CD14-positive monocyte (primary cell): ENCODE measurements at regions not wholly inside any gene's neighbourhood (a gene's known extent, or its start where the extent isn't known, plus 50 kb on each side); places are given as distances from the start of the nearest gene placed in this dataset.

Source experiments
- DNase-seq, 3 donors: peaks; one replicate each; pipeline ENCODE4 v3.0.0-alpha.2; 2011 to 2022
- H2AFZ ChIP-seq: 2 replicates; pipeline ENCODE4 v1.6.0; 2012; ENCODE audit warnings: mild to moderate bottlenecking, low read depth, low read length, inconsistent platforms; ENCODE audit not compliant: insufficient read depth, poor library complexity, severe bottlenecking
- H3K27ac ChIP-seq, 2 donors: 1 replicate in 1 of 2; 2 replicates in 1 of 2; pipeline ENCODE4 v1.5.1; 2012 to 2013; ENCODE audit warnings: low read length in 2 of 2, control low read depth in 1 of 2, inconsistent platforms in 1 of 2, low read depth in 1 of 2, mild to moderate bottlenecking in 1 of 2
- H3K27me3 ChIP-seq, 2 donors: one replicate each; pipeline versions ENCODE4 v1.6.0 to v1.6.1; 2011 to 2013; ENCODE audit warnings: low read length in 2 of 2; ENCODE audit not compliant: control insufficient read depth in 2 of 2, insufficient read depth in 2 of 2
- H3K36me3 ChIP-seq, 2 donors: replicated peaks in 1 of 2; 1 replicate in 1 of 2; 2 replicates in 1 of 2; pipeline versions ENCODE4 v1.5.1 to v1.6.1; 2012 to 2013; ENCODE audit warnings: low read length in 2 of 2, control low read depth in 1 of 2, inconsistent platforms in 1 of 2, mild to moderate bottlenecking in 1 of 2; ENCODE audit not compliant: insufficient read depth in 2 of 2, control insufficient read depth in 1 of 2
- H3K4me1 ChIP-seq, 2 donors: 1 replicate in 1 of 2; 2 replicates in 1 of 2; pipeline versions ENCODE4 v1.5.1 to v1.6.1; 2012 to 2013; ENCODE audit warnings: low read length in 2 of 2, control low read depth in 1 of 2, inconsistent platforms in 1 of 2, mild to moderate bottlenecking in 1 of 2, moderate library complexity in 1 of 2; ENCODE audit not compliant: insufficient read depth in 2 of 2, control insufficient read depth in 1 of 2
- H3K4me2 ChIP-seq: replicated peaks from 2 replicates; pipeline ENCODE3; 2012; ENCODE audit warnings: low read length, moderate library complexity, mild to moderate bottlenecking; ENCODE audit not compliant: poor library complexity, severe bottlenecking; ENCODE audit errors: extremely low read depth
- H3K4me3 ChIP-seq, 3 experiments: fragments of 200-600 bp in 1 of 3; sonication (generic) in 1 of 3; replicated peaks in 1 of 3; 1 replicate in 2 of 3; 2 replicates in 1 of 3; pipeline ENCODE4 v1.5.1; 2011 to 2013; ENCODE audit warnings: low read length in 3 of 3, mild to moderate bottlenecking in 3 of 3, control low read depth in 2 of 3, low read depth in 2 of 3, inconsistent platforms in 1 of 3, moderate library complexity in 1 of 3
- H3K79me2 ChIP-seq: 2 replicates; pipeline ENCODE4 v1.6.0; 2012; ENCODE audit warnings: mild to moderate bottlenecking, control low read depth, inconsistent platforms, low read length, moderate library complexity; ENCODE audit not compliant: insufficient read depth
- H3K9ac ChIP-seq: 2 replicates; pipeline ENCODE4 v1.6.0; 2017; ENCODE audit warnings: low read length, mild to moderate bottlenecking; ENCODE audit not compliant: insufficient read depth, poor library complexity, severe bottlenecking
- H3K9me3 ChIP-seq, 2 donors: replicated peaks in 1 of 2; 1 replicate in 1 of 2; 2 replicates in 1 of 2; pipeline versions ENCODE4 v1.5.1 to v1.6.1; 2012 to 2013; ENCODE audit warnings: low read length in 2 of 2, control low read depth in 1 of 2; ENCODE audit not compliant: control insufficient read depth in 1 of 2, insufficient read depth in 1 of 2
- H4K20me1 ChIP-seq: 2 replicates; pipeline ENCODE4 v1.6.0; 2012; ENCODE audit warnings: mild to moderate bottlenecking, low read length, control low read depth, moderate library complexity; ENCODE audit not compliant: insufficient read depth
- H3K27ac Mint-ChIP-seq, 7 donors: one replicate each; pipeline ENCODE4 v1.8.0; 2020; ENCODE audit warnings: mild to moderate bottlenecking in 7 of 7, mixed read lengths in 7 of 7, moderate library complexity in 6 of 7, inconsistent platforms in 2 of 7
- H3K27me3 Mint-ChIP-seq, 3 donors: one replicate each; pipeline ENCODE4 v1.8.0; 2021 to 2022; ENCODE audit warnings: low read depth in 3 of 3, mild to moderate bottlenecking in 3 of 3, mixed read lengths in 3 of 3, moderate library complexity in 3 of 3, inconsistent platforms in 1 of 3
- H3K36me3 Mint-ChIP-seq, 2 donors: one replicate each; pipeline ENCODE4 v1.8.0; 2020; ENCODE audit warnings: mixed read lengths in 2 of 2, inconsistent platforms in 1 of 2, mild to moderate bottlenecking in 1 of 2
- H3K4me1 Mint-ChIP-seq: one replicate; pipeline ENCODE4 v1.8.0; 2020; ENCODE audit warnings: mild to moderate bottlenecking, mixed read lengths
- H3K4me3 Mint-ChIP-seq, 2 donors: one replicate each; pipeline ENCODE4 v1.8.0; 2020; ENCODE audit warnings: mild to moderate bottlenecking in 2 of 2, mixed read lengths in 2 of 2, moderate library complexity in 1 of 2
- H3K9me3 Mint-ChIP-seq, 7 donors: one replicate each; pipeline ENCODE4 v1.8.0; 2020 to 2022; ENCODE audit warnings: mixed read lengths in 7 of 7, mild to moderate bottlenecking in 6 of 7, moderate library complexity in 6 of 7, inconsistent platforms in 2 of 7
- CTCF ChIP-seq: fragments of 200-600 bp; IDR thresholded peaks from one replicate; pipeline ENCODE4 v1.8.0; 2022; ENCODE audit warnings: antibody characterized with exemption, mild to moderate bottlenecking
- WGBS: methylation state at CpG from one replicate; pipeline ENCODE4 v1.1.5; 2013; ENCODE audit warnings: missing lambda C conversion rate; ENCODE audit not compliant: insufficient coverage; 5-methylcytosine and 5-hydroxymethylcytosine counted together
- intact Hi-C, 2 donors: fragments of 100-400 bp; cut with micrococcal nuclease; formaldehyde crosslinking; loops; one replicate each; pipeline versions ENCODE4 v1.15.0 to v1.15.1; 2023

- Histone ChIP-seq H4K20me1 (no peaks in the 10 kb centered on the region), H3K9ac (no peak overlapping the region), H3K4me1 (no peaks in the 10 kb centered on the region), H3K4me2 (no peak overlapping the region), H2AFZ (no peak overlapping the region), H3K36me3 (no peaks in the 10 kb centered on the region), H3K27ac (no peak overlapping the region), H3K9me3 (no peaks in the 10 kb centered on the region), H3K4me3 (no peak overlapping the region), H3K27me3 (no peaks in the 10 kb centered on the region), H3K79me2 (no peaks in the 10 kb centered on the region)
- no peaks in the 10 kb centered on the region for H3K36me3 Mint-ChIP-seq
- DNase-seq: no peak
- 100% methylated on average over 2 of the region's 6 CpGs for whole genome bisulfite sequencing
- no peaks in the 10 kb centered on the region for H3K4me1 Mint-ChIP-seq
- no peak overlapping the region for H3K27ac Mint-ChIP-seq
- intact Hi-C loops: no loop called here
- peaks cover 0 to 2% (median 1%) of the 10 kb centered on the region in 3 donors for H3K27me3 Mint-ChIP-seq
- H3K9me3 Mint-ChIP-seq: peaks cover 0 to 6% (median 2%) of the 10 kb centered on the region in 7 donors
- TF ChIP-seq CTCF: no peak
- H3K4me3 Mint-ChIP-seq: no peak overlapping the region
Observed at GRCh38 chr18:22045221-22045918, 124.0 kb upstream of the GATA6 start.

- Histone ChIP-seq H3K4me3 (no peak overlapping the region), H3K79me2 (no peaks in the 10 kb centered on the region), H3K27ac (no peak overlapping the region), H3K4me1 (no peaks in the 10 kb centered on the region), H3K9ac (no peak overlapping the region), H3K9me3 (peaks cover 0 to under 1% of the 10 kb centered on the region in 2 donors), H3K27me3 (no peaks in the 10 kb centered on the region), H2AFZ (no peak overlapping the region), H3K36me3 (no peaks in the 10 kb centered on the region), H3K4me2 (no peak overlapping the region), H4K20me1 (no peaks in the 10 kb centered on the region)
- intact Hi-C loops: no loop called here
- no peaks in the 10 kb centered on the region for H3K36me3 Mint-ChIP-seq
- no peak overlapping the region for H3K27ac Mint-ChIP-seq
- no peak overlapping the region for H3K4me3 Mint-ChIP-seq
- peaks cover 0 to 2% (median 1%) of the 10 kb centered on the region in 3 donors for H3K27me3 Mint-ChIP-seq
- peaks cover 0 to 6% (median 2%) of the 10 kb centered on the region in 7 donors for H3K9me3 Mint-ChIP-seq
- no peak for TF ChIP-seq CTCF
- H3K4me1 Mint-ChIP-seq: no peaks in the 10 kb centered on the region
- no peak for DNase-seq
- 100% methylated on average over 2 of the region's 2 CpGs for whole genome bisulfite sequencing
Observed at GRCh38 chr18:22046473-22046872, 122.9 kb upstream of the GATA6 start.
